Stimulated activated CD4-positive, alpha-beta T cell treated with anti-CD3 and anti-CD28 coated beads, Interleukin-2, amount 100 ng/mL, for 24 hours (primary cell): ENCODE measurements at regions not wholly inside any gene's neighbourhood (a gene's known extent, or its start where the extent isn't known, plus 50 kb on each side); places are given as distances from the start of the nearest gene placed in this dataset.

Experiments used
- DNase-seq, 2 donors: peaks; one replicate each; pipeline ENCODE4 v3.0.0-alpha.2; 2020

DNA sequence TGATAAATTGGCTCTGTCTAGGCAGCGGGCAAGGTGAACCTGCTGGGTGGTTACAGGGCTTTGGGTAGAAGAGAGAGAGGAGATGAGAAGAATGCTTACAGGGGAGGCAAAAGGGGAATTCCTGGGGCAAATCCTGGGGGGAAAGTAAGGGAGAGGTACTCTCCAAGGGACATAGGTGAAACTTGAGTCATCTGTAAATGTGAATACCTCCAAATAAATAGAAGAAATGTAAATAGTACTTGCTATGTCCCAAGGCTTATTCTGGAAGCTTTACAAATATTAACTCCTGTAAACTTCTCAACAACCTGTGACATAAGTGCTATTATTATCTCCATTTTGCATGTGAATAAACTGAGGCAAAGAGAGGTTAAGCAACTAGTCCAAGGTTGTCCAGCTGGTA, 57.7 kb upstream of the CDK13 start:
- no peak for DNase-seq

DNA sequence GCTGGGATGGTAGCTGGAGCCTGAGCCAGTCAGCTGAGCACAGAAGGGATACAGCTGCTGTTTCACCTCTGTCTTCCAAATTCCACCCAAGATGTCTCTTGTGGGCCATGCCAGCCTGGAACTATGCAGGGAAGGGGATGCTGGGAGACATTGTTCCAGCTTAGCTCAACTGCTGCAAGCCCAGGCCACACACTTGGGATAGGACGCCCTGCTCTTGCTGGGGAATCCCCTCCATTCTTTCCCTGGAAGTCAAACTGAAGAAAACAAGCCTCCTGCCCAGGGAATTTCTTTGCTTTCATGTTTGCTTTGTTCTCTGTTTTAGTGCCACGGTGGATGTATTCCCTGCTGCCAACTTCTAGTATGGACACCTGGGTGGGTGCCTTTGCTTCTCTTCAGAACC, 55.2 kb upstream of the CDK13 start:
- DNase-seq: no peak

DNA sequence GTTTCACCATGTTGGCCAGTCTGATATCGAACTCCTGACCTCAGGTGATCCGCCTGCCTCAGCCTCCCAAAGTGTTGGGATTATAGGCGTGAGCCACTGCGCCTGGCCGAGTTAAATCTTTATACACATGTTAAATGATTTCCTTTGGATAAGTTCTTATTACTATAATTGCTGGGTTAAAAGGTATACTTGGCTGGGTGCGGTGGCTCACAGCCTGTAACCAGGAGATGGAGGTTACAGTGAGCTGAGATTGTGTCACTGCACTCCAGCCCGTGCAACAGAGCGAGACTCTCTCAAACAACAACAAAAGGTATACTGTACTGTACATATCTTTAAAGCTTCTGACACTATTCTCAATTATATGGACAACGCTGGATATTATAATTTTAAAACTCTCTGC, 53.2 kb upstream of the CDK13 start:
- DNase-seq: no peak

DNA sequence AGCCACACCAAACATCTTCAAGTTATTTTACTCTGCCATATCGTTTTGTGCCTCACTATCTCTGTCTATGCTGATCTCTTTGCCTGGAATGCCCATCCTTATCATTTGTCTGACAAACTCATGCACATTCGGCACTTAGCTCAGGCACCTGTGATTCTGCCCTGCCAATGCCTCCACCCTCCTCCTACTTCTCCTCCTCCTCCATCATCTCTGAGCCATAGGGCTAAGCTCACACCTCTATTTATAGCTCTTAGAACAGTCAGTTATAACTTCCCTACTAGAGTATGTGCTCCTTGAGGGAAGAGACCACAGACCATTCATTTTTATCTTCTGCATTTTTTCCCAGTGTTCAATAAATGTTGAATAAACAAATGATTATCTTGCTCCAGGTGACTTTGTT, 51.2 kb upstream of the CDK13 start:
- no peak for DNase-seq
